ENCODE measurements at regions not wholly inside any gene's neighbourhood (a gene's known extent, or its start where the extent isn't known, plus 50 kb on each side); places are given as distances from the start of the nearest gene placed in this dataset.
A peak's percentile ranks its signal among the peaks of the same experiment; 100 is the strongest.

- TF ChIP-seq, protein P1, sequence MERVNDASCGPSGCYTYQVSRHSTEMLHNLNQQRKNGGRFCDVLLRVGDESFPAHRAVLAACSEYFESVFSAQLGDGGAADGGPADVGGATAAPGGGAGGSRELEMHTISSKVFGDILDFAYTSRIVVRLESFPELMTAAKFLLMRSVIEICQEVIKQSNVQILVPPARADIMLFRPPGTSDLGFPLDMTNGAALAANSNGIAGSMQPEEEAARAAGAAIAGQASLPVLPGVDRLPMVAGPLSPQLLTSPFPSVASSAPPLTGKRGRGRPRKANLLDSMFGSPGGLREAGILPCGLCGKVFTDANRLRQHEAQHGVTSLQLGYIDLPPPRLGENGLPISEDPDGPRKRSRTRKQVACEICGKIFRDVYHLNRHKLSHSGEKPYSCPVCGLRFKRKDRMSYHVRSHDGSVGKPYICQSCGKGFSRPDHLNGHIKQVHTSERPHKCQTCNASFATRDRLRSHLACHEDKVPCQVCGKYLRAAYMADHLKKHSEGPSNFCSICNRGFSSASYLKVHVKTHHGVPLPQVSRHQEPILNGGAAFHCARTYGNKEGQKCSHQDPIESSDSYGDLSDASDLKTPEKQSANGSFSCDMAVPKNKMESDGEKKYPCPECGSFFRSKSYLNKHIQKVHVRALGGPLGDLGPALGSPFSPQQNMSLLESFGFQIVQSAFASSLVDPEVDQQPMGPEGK (CRISPR knock-in tag; IDR thresholded peaks at IDR 0.05; ENCODE audit: borderline replicate concordance): 0 out of 2 replicates have a peak, but pooled peaks have one; percentile 57
Observed at GRCh38 chr11:122344215-122344614, 228.2 kb upstream of the BLID start (continued).

DNA sequence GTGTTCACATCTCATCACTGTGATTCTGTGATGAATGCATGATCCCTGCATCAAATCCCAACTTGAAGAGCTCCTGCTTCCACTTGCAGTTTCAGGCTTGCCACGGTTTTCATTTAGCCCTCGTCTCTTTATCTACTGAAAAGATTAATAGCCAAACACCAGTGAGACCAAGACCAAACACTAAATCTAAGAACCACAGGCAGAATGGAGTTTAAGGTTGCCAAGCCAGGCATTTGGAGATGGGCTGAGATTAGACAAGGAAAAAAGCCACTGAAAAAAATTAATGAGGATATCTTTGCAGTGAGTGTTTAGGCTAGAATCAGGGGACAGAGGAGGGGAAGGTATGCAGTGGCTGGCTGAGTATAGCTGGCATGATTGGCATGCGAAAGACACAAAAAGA lies 227.2 kb upstream of the BLID start:
- ATAC-seq: peak; percentile 65
- peak; percentile 70 for TF ChIP-seq TCF4 (CRISPR knock-in tag; IDR thresholded peaks at IDR 0.05; ENCODE audit: borderline replicate concordance)
- TF ChIP-seq TSHZ2 (CRISPR knock-in tag; IDR thresholded peaks at IDR 0.05): 0 out of 2 replicates have a peak, but pooled peaks have one; percentile 44
- TF ChIP-seq CREB5 (CRISPR knock-in tag; IDR thresholded peaks at IDR 0.05; ENCODE audit: low read depth): 0 out of 2 replicates have a peak, but pooled peaks have one; percentile 39
- TF ChIP-seq ISL1 (CRISPR knock-in tag; IDR thresholded peaks at IDR 0.05): peak; percentile 88
- TF ChIP-seq, protein P1 (CRISPR knock-in tag; IDR thresholded peaks at IDR 0.05; ENCODE audit: borderline replicate concordance): 0 out of 2 replicates have a peak, but pooled peaks have one; percentile 22
- TF ChIP-seq ZNF565 (CRISPR knock-in tag; conservative IDR thresholded peaks at IDR 0.05; ENCODE audit: low read depth): no peak

DNA sequence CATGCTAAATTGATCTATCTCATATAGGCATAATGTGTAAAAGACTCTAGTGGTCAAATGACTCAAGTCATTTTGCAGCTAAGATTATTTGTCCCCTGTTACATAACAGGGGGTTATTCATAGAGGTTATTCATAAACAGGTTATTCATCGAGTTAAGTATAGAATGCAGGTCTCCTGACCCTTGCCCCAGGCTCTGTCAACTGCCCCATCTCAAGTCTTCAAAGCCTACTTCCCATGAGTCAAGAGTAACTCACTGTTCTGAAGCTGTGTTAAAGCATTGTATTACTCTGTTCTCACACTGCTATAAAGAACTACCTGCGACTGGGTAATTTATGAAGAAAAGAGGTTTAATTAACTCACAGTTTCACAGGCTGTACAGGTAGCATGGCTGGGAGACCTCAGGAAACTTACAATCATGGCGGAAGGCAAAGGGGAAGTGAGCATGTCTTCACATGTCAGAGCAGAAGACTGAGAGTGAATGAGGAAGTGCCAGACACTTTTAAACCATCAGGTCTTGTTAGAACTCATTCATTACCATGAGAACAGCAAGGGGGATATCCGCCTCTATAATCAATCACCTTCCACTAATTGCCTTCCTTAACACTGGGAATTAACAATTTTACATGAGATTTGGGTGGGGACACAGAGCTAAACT lies 226.2 kb upstream of the BLID start:
- TF ChIP-seq ZFP30 (CRISPR knock-in tag; IDR thresholded peaks at IDR 0.05) (no peak), CSDC2 (CRISPR knock-in tag; IDR thresholded peaks at IDR 0.05) (no peak), ZNF8 (CRISPR knock-in tag; IDR thresholded peaks at IDR 0.05) (no peak), ZNF70 (CRISPR knock-in tag; IDR thresholded peaks at IDR 0.05) (no peak), SNAI2 (CRISPR knock-in tag; IDR thresholded peaks at IDR 0.05) (no peak), ZC3H10 (CRISPR knock-in tag; IDR thresholded peaks at IDR 0.05) (no peak), CREB5 (CRISPR knock-in tag; IDR thresholded peaks at IDR 0.05; ENCODE audit: low read depth) (no peak), TCF4 (CRISPR knock-in tag; IDR thresholded peaks at IDR 0.05; ENCODE audit: borderline replicate concordance) (no peak), ARNTL (CRISPR knock-in tag; IDR thresholded peaks at IDR 0.05; ENCODE audit: borderline replicate concordance, low read depth) (no peak), PPARA (CRISPR knock-in tag; IDR thresholded peaks at IDR 0.05; ENCODE audit: borderline replicate concordance) (no peak), TSHZ2 (CRISPR knock-in tag; IDR thresholded peaks at IDR 0.05) (no peak), RARB (CRISPR knock-in tag; IDR thresholded peaks at IDR 0.05) (no peak), ZNF565 (CRISPR knock-in tag; conservative IDR thresholded peaks at IDR 0.05; ENCODE audit: low read depth) (no peak), OSR1 (CRISPR knock-in tag; IDR thresholded peaks at IDR 0.05) (no peak), TOX (CRISPR knock-in tag; IDR thresholded peaks at IDR 0.05; ENCODE audit: borderline replicate concordance) (no peak), ESRRG (CRISPR knock-in tag; IDR thresholded peaks at IDR 0.05) (no peak), ISL1 (CRISPR knock-in tag; IDR thresholded peaks at IDR 0.05) (no peak)
- TF ChIP-seq, protein P2, sequence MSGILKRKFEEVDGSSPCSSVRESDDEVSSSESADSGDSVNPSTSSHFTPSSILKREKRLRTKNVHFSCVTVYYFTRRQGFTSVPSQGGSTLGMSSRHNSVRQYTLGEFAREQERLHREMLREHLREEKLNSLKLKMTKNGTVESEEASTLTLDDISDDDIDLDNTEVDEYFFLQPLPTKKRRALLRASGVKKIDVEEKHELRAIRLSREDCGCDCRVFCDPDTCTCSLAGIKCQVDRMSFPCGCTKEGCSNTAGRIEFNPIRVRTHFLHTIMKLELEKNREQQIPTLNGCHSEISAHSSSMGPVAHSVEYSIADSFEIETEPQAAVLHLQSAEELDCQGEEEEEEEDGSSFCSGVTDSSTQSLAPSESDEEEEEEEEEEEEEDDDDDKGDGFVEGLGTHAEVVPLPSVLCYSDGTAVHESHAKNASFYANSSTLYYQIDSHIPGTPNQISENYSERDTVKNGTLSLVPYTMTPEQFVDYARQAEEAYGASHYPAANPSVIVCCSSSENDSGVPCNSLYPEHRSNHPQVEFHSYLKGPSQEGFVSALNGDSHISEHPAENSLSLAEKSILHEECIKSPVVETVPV (CRISPR knock-in tag; IDR thresholded peaks at IDR 0.05): no peak
- TF ChIP-seq, protein P1 (CRISPR knock-in tag; IDR thresholded peaks at IDR 0.05; ENCODE audit: borderline replicate concordance): no peak
- ATAC-seq: no peak

All from SK-N-SH treated with all-trans-retinoic acid at 6 μM for 48 hours (cell line).